ENCODE measurements at regions not wholly inside any gene's neighbourhood (a gene's known extent, or its start where the extent isn't known, plus 50 kb on each side); places are given as distances from the start of the nearest gene placed in this dataset.

GRCh38 chr5:155126573-155126972, 113.0 kb downstream of the KIF4B start:
- no peaks in the 10 kb centered on the region for H3K27me3 ChIP-seq
- H3K36me3 ChIP-seq = no peaks in the 10 kb centered on the region
- no peaks in the 10 kb centered on the region for H3K9me3 ChIP-seq
- no peak overlapping the region for H3K4me3 ChIP-seq
- H3K4me1 ChIP-seq = no peaks in the 10 kb centered on the region
- no peak overlapping the region for H3K27ac ChIP-seq
- TF ChIP-seq POLR2AphosphoS5 (IDR thresholded peaks at IDR 0.05) = no peak
- TF ChIP-seq POLR2A (IDR thresholded peaks at IDR 0.05) = no peak
- no peak for TF ChIP-seq CTCF (IDR thresholded peaks at IDR 0.05)
- no peak for DNase-seq (ENCODE audit: low spot score in 2 of 2)
- intact Hi-C loops (cut with DNase I; ENCODE audit: low total_unique reads) = loop anchor here (1.0 kb wide), 1 partner anchor 33 kb away; no protein-coding TSS in a partner anchor

- Histone ChIP-seq H3K4me3 (no peak overlapping the region), H3K36me3 (no peaks in the 10 kb centered on the region), H3K27ac (no peak overlapping the region), H3K27me3 (no peaks in the 10 kb centered on the region), H3K9me3 (no peaks in the 10 kb centered on the region), H3K4me1 (no peaks in the 10 kb centered on the region)
- intact Hi-C loops (cut with DNase I; ENCODE audit: low total_unique reads) = no loop called here
- no peak for DNase-seq (ENCODE audit: low spot score in 2 of 2)
- no peak for TF ChIP-seq POLR2A (IDR thresholded peaks at IDR 0.05)
- TF ChIP-seq CTCF (IDR thresholded peaks at IDR 0.05) = no peak
- no peak for TF ChIP-seq POLR2AphosphoS5 (IDR thresholded peaks at IDR 0.05)
Observed at GRCh38 chr5:155127552-155127951, 114.0 kb downstream of the KIF4B start.

GRCh38 chr5:155128786-155129512, 115.4 kb downstream of the KIF4B start:
- Histone ChIP-seq H3K27me3 (no peaks in the 10 kb centered on the region), H3K27ac (no peak overlapping the region), H3K4me3 (no peak overlapping the region), H3K36me3 (no peaks in the 10 kb centered on the region), H3K4me1 (no peaks in the 10 kb centered on the region), H3K9me3 (no peaks in the 10 kb centered on the region)
- DNase-seq (ENCODE audit: low spot score in 2 of 2) = no peak
- no peak for TF ChIP-seq CTCF (IDR thresholded peaks at IDR 0.05)
- TF ChIP-seq POLR2AphosphoS5 (IDR thresholded peaks at IDR 0.05) = no peak
- no peak for TF ChIP-seq POLR2A (IDR thresholded peaks at IDR 0.05)
- intact Hi-C loops (cut with DNase I; ENCODE audit: low total_unique reads) = no loop called here

GRCh38 chr5:155129513-155129880, 115.9 kb downstream of the KIF4B start:
- TF ChIP-seq POLR2AphosphoS5 (IDR thresholded peaks at IDR 0.05) (no peak), CTCF (IDR thresholded peaks at IDR 0.05) (no peak), POLR2A (IDR thresholded peaks at IDR 0.05) (no peak)
- Histone ChIP-seq H3K9me3 (no peaks in the 10 kb centered on the region), H3K27ac (no peak overlapping the region), H3K27me3 (no peaks in the 10 kb centered on the region), H3K36me3 (no peaks in the 10 kb centered on the region), H3K4me3 (no peak overlapping the region), H3K4me1 (no peaks in the 10 kb centered on the region)
- intact Hi-C loops (cut with DNase I; ENCODE audit: low total_unique reads) = no loop called here
- no peak for DNase-seq (ENCODE audit: low spot score in 2 of 2)

GRCh38 chr5:155134130-155134529, 120.6 kb downstream of the KIF4B start:
- TF ChIP-seq POLR2A (IDR thresholded peaks at IDR 0.05) = no peak
- no peak for TF ChIP-seq POLR2AphosphoS5 (IDR thresholded peaks at IDR 0.05)
- no peak for TF ChIP-seq CTCF (IDR thresholded peaks at IDR 0.05)
- Histone ChIP-seq H3K36me3 (no peaks in the 10 kb centered on the region), H3K27ac (no peak overlapping the region), H3K4me1 (no peaks in the 10 kb centered on the region), H3K27me3 (no peaks in the 10 kb centered on the region), H3K9me3 (no peaks in the 10 kb centered on the region), H3K4me3 (no peak overlapping the region)
- no peak for DNase-seq (ENCODE audit: low spot score in 2 of 2)
- intact Hi-C loops (cut with DNase I; ENCODE audit: low total_unique reads) = no loop called here
